ENCODE measurements at regions not wholly inside any gene's neighbourhood (a gene's known extent, or its start where the extent isn't known, plus 50 kb on each side); places are given as distances from the start of the nearest gene placed in this dataset.

GRCh38 chr10:59595593-59595992 is 114.1 kb downstream of the SLC16A9 start:
- no peak overlapping the region for H3K4me3 ChIP-seq
- intact Hi-C loops (cut with DNase I): no loop called here
- DNase-seq (no peak), ATAC-seq (no peak)
- no peaks in the 10 kb centered on the region for H3K4me1 ChIP-seq
- H3K27ac ChIP-seq: no peak overlapping the region
- H3K27me3 ChIP-seq (ENCODE audit: low read depth): no peaks in the 10 kb centered on the region
- H3K36me3 ChIP-seq: no peaks in the 10 kb centered on the region
- H3K9me3 ChIP-seq: no peaks in the 10 kb centered on the region
- TF ChIP-seq, protein P1, sequence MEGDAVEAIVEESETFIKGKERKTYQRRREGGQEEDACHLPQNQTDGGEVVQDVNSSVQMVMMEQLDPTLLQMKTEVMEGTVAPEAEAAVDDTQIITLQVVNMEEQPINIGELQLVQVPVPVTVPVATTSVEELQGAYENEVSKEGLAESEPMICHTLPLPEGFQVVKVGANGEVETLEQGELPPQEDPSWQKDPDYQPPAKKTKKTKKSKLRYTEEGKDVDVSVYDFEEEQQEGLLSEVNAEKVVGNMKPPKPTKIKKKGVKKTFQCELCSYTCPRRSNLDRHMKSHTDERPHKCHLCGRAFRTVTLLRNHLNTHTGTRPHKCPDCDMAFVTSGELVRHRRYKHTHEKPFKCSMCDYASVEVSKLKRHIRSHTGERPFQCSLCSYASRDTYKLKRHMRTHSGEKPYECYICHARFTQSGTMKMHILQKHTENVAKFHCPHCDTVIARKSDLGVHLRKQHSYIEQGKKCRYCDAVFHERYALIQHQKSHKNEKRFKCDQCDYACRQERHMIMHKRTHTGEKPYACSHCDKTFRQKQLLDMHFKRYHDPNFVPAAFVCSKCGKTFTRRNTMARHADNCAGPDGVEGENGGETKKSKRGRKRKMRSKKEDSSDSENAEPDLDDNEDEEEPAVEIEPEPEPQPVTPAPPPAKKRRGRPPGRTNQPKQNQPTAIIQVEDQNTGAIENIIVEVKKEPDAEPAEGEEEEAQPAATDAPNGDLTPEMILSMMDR (IDR thresholded peaks at IDR 0.05): no peak

- no peaks in the 10 kb centered on the region for H3K27me3 ChIP-seq (ENCODE audit: low read depth)
- DNase-seq: no peak
- H3K36me3 ChIP-seq: no peaks in the 10 kb centered on the region
- intact Hi-C loops (cut with DNase I): no loop called here
- no peak overlapping the region for H3K4me3 ChIP-seq
- ATAC-seq: no peak
- H3K27ac ChIP-seq: no peak overlapping the region
- TF ChIP-seq, protein P1 (IDR thresholded peaks at IDR 0.05): no peak
- H3K9me3 ChIP-seq: no peaks in the 10 kb centered on the region
- H3K4me1 ChIP-seq: no peaks in the 10 kb centered on the region
These were observed 115.9 kb downstream of the SLC16A9 start for GRCh38 chr10:59593768-59594167.

GRCh38 chr10:59589796-59590195 is 119.9 kb downstream of the SLC16A9 start:
- no peaks in the 10 kb centered on the region for H3K27me3 ChIP-seq (ENCODE audit: low read depth)
- H3K4me1 ChIP-seq: no peaks in the 10 kb centered on the region
- TF ChIP-seq, protein P1 (IDR thresholded peaks at IDR 0.05): no peak
- DNase-seq (no peak), ATAC-seq (no peak)
- no peaks in the 10 kb centered on the region for H3K36me3 ChIP-seq
- intact Hi-C loops (cut with DNase I): no loop called here
- H3K9me3 ChIP-seq: no peaks in the 10 kb centered on the region
- H3K27ac ChIP-seq: no peak overlapping the region
- no peak overlapping the region for H3K4me3 ChIP-seq

GRCh38 chr10:59588791-59589190 is 120.9 kb downstream of the SLC16A9 start:
- intact Hi-C loops (cut with DNase I): no loop called here
- ATAC-seq: no peak
- no peaks in the 10 kb centered on the region for H3K27me3 ChIP-seq (ENCODE audit: low read depth)
- no peak overlapping the region for H3K4me3 ChIP-seq
- TF ChIP-seq, protein P1 (IDR thresholded peaks at IDR 0.05): no peak
- H3K9me3 ChIP-seq: no peaks in the 10 kb centered on the region
- no peaks in the 10 kb centered on the region for H3K4me1 ChIP-seq
- H3K36me3 ChIP-seq: no peaks in the 10 kb centered on the region
- no peak overlapping the region for H3K27ac ChIP-seq
- no peak for DNase-seq

- ATAC-seq: no peak
- H3K4me3 ChIP-seq: no peak overlapping the region
- no peak for DNase-seq
- TF ChIP-seq, protein P1 (IDR thresholded peaks at IDR 0.05): no peak
- no peaks in the 10 kb centered on the region for H3K36me3 ChIP-seq
- intact Hi-C loops (cut with DNase I): no loop called here
- no peaks in the 10 kb centered on the region for H3K9me3 ChIP-seq
- H3K27ac ChIP-seq: no peak overlapping the region
- no peaks in the 10 kb centered on the region for H3K4me1 ChIP-seq
- no peaks in the 10 kb centered on the region for H3K27me3 ChIP-seq (ENCODE audit: low read depth)
These were observed 121.9 kb downstream of the SLC16A9 start for GRCh38 chr10:59587756-59588140.
